DMS153 treated with DMSO at 0.1 percent for 48 hours (cell line): ENCODE measurements at regions not wholly inside any gene's neighbourhood (a gene's known extent, or its start where the extent isn't known, plus 50 kb on each side); places are given as distances from the start of the nearest gene placed in this dataset.
"Not testable (repeated sequence)": the region's sequence is repeated elsewhere in the genome, so short reads cannot be mapped to it uniquely, and the experiment has no call there.

ENCODE experiments used
- DNase-seq: peaks from one replicate; lab custom pipeline; 2025; ENCODE audit not compliant: unreplicated experiment; lab: John Stamatoyannopoulos, UW

DNA sequence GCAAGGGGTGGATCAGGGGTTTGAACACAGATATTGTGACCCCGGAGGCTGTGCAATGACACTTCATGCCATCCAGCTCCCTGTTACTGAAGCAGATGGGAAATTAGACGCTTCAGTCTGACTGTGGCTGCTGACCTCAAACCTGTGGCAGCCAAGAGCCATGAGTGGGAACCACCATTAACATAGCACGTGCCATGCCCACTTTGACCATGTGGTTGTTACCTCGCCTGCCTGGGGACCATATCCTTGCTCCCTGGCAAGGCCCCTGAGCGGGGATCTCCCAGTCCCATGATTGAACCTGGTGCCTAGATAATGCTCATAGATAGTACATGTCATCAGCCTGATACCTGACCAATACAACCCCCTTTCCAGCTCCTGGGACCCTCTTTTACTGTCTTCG is 68.9 kb downstream of the CYP26B1 start:
- no peak for DNase-seq

DNA sequence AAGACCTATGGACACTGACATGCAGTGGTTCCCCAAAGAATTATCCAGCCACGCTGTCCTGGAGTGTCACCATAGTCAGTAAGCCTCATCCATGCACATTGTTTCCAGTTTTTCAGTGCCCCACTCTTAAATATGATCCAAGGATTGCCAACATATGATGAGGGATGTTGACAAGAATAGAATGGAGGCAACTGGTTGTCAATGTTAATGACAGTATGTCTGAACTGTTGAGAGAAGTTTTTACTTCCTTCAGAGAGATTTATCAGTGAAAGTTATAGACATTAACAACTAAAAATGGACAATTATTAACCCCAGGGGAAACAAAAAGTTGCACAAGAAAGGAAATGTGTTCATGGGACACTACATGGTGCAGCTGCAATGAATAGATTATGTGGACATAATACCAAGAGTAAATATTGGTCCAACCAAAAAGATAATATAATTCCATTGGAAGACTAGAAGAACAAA is 69.9 kb downstream of the CYP26B1 start:
- no peak for DNase-seq

DNA sequence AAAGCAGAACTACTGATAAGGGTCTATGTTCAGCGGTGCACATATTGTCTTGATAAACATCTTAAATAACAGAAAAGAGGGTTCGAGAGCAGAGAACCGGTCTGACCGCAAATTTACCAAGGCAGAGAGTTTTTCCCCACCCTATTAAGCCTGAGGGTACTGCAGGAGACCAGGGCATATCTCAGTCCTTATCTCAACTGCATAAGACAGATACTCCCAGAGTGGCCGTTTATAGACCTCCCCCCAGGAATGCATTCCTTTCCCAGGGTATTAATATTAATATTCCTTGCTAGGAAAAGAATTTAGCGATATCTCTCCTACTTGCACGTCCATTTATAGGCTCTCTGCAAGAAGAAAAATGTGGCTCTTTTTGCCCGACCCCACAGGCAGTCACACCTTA is 74.3 kb downstream of the CYP26B1 start:
- DNase-seq, result not testable (repeated sequence)

DNA sequence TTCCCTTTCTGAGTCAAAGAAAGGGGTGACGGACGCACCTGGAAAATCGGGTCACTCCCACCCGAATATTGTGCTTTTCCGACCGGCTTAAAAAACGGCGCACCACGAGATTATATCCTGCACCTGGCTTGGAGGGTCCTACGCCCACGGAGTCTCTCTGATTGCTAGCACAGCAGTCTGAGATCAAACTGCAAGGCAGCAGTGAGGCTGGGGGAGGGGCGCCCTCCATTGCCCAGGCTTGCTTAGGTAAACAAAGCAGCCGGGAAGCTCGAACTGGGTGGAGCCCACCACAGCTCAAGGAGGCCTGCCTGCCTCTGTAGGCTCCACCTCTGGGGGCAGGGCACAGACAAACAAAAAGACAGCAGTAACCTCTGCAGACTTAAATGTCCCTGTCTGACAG is 83.5 kb downstream of the CYP26B1 start:
- DNase-seq, result not testable (repeated sequence)

DNA sequence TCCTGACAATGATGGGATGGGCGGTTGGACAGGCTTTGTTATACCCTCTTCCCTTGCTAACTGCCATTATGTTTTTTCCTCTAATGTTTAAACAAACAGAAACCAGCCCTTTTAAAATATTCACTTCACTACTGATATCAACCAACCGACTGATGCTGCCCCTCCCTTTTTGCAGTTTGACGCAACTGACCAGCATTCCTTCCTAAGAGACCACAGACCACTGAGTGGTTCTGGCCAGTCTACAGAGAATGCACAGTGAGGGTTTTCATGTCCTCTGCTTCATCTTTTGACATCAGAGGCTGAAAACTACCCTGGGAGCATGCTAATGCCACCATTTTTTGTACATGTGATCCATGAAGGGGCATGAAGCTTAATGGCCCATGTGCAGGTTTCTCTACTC is 85.3 kb downstream of the CYP26B1 start:
- no peak for DNase-seq

DNA sequence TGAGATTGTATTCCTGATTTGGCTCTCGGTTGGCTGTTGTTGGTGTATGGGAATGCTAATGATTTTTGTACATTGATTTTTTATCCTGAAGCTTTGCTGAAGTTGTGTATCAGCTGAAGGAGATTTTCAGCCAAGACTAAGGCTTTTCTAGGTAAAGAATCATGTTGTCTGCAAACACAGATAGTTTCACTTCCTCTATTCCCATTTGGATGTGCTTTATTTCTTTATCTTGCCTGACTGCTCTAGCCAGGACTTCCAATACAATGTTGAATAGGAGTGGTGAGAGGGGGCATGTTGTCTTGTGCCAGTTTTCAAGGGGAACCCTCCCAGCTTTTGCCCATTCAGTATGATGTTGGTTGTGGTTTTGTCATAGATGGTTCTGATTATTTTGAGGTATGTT is 90.4 kb downstream of the CYP26B1 start:
- no peak for DNase-seq

DNA sequence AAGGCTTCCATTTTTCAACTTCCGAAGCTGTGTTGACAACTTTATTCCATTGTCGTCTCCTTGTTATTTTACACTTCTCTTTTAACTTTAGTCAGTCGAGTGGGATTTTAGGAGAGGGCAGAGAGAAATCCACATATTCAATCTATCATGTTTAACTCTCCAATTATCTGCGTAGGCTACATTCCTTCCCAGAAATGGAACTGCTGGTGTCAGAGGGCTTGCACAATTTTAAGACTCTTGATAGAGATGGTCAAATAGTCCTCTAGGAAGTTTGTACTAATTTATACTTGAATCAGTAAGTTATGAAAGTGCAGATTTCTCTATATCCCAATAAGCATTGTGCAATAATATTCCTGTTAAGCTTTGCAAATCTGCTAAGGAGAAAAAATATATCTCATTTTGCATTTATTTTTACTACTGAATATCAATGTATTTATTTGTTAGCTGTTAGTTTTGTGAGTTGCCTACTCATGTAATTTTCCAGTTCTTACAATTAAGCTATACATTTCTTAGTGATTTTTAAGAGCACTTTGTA is 95.6 kb downstream of the CYP26B1 start:
- DNase-seq, result no peak

DNA sequence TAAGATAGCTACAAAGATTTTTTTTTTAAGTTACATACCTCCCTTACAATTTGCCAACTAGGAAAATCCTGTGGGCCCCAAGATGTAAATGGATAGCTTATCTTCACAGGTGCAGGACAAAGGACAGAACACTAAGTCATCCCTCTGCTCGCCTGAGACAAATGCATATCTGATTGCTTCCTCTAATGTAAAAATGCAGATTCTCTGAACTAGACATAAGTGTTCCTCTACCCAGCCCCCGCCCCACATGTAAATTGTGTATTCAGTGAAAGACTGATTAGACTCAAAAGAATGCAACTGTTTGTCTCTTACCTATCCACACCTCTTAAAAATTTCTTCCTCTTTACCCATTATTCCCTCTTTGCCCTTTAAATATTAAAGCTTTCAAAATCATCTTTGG is 96.5 kb downstream of the CYP26B1 start:
- no peak for DNase-seq

DNA sequence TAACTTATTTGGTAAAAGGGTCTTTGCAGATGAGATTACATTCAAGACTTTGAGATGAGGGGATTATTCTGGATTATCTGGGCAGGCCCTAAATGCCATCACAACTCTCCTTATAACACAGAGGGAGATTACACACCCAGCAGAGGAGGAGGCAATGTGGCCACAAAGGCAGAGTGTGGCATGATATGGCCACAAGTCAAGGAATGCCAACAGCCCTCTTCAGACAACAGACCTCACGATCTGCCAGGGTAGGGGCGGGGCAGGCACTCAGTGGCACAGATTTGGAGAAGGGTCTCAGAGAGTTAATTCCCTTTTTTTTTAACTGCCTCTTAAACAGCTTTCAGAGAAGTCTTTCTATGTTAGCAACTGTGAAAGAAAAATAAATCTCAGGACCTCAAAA is 96.9 kb downstream of the CYP26B1 start:
- DNase-seq, result no peak

DNA sequence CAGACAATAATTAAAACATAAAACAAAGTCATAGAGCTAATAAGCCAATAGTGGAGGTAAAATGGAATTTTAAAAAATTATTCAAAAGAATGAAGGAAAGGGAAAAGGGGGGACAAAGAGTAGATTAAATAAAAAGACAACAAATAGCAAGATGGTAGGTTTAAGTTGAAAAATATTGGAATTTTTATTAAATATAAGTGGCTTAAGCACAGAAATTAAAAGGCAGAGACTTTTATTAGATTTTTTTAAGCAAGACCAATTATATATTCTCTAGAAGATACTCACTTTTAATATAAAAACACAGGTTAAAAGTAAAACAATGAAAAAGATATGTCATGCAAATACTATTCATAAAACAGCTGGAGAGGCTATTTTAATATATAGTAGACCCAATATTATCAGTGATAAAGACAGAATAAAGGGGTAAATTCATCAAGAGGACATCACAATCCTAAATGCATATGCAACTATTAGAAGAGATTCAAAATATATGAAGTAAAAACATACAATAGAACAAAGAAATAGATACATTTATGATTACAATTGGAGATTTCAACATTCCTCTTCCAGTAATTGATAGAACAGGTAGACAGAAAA is 98.7 kb downstream of the CYP26B1 start:
- DNase-seq, result no peak

DNA sequence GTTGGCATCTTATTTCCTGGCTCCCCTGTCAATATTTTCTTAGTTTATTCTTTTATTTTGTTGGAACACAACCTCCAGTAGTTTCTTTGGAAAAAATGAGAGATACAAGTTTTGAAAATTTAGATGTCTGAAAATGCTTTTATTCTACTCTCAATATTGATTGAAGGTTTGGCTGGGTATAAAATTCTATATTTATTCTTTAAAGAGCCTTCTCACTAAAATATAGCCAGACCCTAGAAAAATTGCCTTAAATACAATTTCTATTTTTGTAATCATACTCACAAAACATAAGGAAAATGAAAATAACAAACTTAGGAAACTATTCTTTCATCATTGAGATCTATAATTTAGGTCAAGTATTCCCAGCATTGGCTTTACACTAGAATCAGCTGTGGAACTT is 103.7 kb downstream of the CYP26B1 start:
- DNase-seq, result no peak

DNA sequence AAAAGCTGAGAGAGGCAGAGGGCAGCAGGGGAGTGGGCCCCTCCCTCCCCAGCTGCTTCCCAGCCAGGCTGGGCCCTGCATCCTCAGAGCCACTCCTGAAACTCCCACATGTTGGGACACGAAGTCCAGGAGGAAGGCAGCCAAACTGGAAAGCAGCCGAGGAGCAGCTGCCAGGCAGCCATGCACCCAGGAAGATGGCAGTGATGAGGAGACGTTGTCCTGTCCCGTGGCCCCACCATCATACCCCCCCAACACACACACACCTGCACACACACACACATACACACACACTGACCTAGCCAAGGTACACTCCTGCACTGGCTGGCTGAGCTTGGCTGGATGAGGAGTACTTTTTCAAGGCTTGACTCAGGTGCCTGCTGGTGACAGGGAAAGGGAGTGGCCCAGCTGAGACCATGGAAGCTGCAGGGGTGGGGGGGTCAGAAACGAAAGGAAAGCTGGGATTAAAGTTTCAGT is 106.0 kb downstream of the CYP26B1 start:
- no peak for DNase-seq

DNA sequence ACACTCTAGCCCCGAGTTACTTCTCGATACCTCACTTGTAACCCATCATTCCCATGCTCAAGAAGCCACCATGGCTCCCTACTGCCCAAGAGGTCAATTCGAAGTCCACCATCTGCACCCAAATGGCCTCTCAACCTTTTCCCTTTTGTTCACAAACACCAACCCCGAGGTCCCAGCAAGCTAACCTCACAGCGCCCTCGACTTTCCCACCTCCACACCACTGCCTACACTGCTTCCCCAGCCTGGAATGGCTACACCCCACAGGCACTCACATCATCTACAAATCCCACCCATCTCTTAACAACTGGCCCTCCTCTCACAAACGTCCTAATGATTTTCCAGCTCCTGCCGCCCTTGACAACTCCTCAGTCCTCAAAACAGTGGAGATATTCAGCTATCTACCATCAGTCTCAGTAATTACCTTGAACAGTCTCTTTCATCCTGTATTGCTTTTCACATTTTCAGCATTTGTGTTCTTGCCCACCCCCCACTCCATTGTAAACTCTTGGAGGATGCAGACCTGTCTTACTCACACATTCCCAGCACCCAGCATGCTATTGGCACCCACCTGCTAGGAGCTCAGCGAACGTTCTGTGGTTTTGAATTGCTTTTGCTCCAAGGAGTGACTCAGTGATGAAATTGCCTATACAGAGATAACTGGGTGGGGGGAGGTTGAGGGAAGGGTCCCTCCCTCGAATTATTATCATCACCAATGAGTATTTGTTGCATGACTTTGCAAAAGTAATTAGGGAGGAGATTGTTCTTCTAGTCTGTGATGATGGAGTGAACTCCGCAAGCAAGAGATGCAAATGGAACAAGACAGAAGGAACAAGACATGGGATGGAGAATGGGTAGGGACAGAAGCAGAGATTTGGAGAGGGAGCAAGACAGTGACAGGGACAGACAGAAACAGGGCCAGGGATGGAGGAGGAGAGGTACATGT is 106.8 kb downstream of the CYP26B1 start:
- no peak for DNase-seq

DNA sequence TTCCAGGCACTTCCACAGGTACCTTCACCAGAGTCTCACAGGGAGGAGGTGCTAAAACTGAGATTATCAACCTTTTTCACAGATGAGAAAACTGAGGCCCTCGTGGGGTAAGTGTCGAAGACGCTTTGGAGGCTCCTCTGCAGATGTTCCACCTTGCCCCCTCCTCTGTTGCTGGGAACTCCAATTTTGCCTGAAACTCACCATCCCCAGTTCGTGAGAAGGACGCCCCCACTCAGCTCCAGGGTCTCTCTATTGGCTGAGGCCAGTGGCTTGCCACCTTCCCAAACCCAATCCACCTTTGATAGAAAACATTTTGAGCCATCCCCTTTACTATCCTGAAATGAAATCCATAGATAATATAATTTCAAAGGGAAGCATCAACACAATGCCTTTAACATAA is 109.1 kb downstream of the CYP26B1 start:
- DNase-seq, result no peak

DNA sequence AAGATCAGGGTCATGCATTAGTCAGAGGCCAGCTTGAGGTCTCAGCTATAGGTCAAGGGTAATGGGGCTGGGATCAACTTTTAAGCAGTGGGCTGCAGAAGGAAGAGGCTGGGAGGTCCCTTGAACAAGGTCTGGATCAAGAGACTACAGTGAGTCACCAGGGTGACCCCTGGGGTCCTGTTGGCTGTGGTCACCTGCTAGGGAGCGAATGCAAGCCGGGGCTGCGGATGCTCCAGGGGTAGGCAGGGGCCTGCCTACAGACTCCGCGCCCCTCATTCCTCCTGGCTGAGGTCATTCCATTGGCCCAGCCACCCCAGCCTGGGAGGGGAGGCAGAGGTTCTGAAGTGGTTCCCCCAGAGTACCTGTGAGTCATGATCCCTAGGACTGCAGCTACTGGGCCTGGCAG is 110.4 kb downstream of the CYP26B1 start:
- DNase-seq, result no peak

DNA sequence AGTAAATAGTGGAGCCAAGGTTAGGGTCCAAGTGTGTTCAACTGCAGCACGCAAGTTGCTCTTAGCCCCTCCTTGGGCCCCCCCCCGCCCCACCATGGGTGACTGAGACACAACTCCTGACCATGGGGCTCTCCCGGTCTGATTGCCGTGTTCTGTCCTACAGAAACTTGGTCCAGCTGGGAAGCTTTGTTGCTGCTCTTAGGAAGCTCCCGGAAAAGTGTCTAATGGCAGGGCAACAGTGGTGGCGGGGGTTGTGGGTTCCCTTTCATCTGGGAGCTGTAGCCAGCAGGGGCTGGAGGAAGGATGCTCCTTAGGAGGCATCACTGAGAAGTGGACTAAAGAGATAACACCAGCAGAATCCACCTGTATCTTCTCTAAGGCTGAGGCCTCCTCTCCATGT is 111.1 kb downstream of the CYP26B1 start:
- DNase-seq, result no peak

DNA sequence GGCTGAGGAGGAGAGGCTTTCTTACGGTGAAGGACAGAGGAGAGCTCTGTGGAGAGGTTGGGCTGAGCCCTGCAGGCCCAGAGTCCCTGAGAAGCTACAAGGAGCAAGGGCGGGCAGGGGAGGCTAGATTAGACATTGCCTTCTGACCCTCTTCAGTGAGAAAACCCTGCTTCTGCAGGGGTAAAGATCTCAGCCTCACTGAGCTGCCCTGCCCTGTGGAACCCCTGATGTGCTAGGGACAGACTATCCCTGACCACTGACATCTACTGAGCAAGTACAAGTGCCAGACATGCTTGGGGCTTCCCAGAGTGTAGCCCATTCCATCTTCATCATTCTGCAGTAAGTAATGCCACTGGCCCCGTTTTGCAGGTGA is 111.5 kb downstream of the CYP26B1 start:
- DNase-seq, result no peak

DNA sequence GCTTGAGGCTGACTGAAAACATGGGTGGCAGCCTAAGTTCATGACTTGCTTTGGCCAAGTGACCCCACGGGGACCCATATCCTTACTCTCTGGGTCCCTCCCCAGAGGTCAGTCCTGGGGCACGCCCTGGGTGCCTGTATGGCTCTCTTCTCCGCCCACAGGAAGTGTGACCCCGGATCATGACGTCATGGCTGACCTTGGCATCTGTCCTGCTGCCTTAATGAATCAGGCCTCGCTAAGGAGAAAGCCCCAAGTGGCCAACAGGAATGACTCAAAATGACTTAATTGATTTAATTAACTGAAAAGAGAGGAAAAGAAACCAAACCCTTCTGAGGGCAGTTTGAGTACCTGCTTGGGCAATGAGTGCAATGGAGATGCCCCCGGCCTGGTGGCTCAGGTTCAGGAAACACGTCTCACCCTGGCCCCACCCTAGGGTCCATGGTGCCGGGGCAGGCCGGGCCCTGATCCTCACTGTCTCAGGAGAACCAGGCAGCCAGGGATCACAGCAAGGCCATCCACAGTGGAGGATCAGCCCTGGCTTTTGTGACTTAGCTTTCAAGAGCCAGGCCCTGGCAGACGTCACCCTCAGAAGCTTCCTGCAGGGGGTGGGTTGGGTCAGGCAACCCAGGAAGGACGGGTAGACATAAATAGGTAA is 112.0 kb downstream of the CYP26B1 start:
- DNase-seq, result no peak

DNA sequence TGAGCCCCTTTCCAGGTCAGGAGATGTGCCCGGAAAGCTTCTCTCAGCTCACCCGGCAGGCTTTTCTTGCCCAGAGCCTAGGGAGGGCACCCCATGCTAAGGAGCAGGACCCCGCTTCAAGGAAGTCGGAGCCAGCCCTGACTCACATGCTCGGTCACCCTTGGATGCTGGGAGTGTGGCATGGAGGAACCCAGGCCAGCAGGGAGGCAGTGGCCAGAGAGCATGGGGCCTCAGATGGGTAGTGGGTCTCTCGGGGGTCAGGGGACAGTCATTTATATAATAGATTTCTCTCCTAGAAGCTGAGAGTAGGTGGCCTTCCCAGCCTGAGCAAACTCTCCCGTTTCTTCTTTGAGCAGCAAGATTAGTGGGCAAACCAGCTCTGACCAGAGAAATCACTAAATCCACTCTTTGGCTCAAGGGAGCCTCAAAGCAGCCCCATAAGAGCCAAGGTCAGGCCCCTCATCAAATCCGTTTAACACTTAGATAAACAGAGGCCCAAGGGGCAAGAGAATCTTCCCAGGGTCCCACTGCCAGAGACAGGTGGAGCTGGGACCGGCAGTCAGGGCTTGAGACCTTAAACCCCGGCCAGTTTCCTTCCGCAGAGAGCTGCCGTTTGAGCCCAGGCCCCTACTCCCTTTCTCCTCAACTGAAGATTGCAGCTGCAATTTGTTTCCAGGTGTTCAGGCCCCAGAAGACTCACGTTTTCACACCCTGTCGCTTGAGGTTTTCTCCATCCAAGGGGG is 113.1 kb downstream of the CYP26B1 start:
- no peak for DNase-seq

DNA sequence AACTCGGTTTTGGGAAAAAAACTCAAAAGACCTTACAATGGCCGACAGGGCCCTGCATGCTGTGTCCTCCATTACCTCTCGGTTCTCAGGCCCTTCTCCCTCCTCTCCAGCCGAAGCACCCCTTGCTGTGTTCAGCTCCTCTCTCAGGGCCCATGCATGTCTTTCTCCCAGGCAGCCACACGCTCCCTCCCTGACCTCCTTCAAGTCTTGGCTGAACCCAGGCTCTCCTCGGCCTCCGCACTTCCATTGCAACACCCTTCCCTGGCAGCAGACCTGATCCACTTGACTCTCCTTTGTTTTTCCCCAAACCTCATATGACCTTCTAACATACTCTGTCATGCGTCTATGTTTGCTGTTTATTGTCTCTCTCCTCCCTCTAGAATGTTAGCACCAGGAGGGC is 114.0 kb downstream of the CYP26B1 start:
- DNase-seq, result no peak

DNA sequence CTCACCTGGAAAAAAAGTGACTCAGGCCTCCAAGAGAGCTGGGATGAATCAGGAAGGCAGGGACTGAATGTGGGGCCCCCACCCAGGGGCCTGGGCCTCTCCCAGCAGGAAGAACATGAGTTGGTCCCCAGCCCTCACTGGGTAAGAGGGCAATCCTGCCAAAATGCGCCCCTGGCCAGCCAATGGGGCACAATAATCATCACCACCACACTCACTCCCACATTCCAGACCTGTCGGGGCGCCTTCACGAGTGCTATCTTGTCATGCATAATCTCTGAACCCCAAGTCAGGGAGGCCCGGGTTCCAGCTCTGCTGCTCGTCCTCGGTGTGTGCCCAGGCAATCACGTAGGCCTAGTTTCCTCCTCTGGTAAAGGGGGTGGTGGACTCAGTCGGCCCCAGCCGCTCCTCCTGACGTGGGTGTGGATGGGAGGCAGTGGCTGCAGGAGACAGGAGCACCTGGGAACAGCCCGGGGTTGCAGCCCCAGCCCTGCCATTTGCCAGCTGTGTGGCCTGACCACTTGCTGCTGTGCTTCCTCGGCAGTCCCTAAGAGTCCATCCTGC is 115.1 kb downstream of the CYP26B1 start:
- DNase-seq, result no peak
